Smooth muscle cell (in vitro differentiated cells): ENCODE measurements at regions not wholly inside any gene's neighbourhood (a gene's known extent, or its start where the extent isn't known, plus 50 kb on each side); places are given as distances from the start of the nearest gene placed in this dataset.

Source experiments
- DNase-seq: peaks from one replicate; lab custom pipeline; 2025; ENCODE audit not compliant: unreplicated experiment; lab: John Stamatoyannopoulos, UW
- H2AFZ ChIP-seq: fragments of 200-600 bp; sonication (generic); 2 replicates; pipeline ENCODE4 v1.6.0; 2016; ENCODE audit warnings: antibody characterized with exemption, low read depth, mild to moderate bottlenecking
- H3F3A ChIP-seq: fragments of 200-600 bp; sonication (generic); 2 replicates; pipeline ENCODE4 v1.6.0; 2017; ENCODE audit warnings: antibody characterized with exemption, low read depth
- H3K27ac ChIP-seq: fragments of 200-600 bp; sonication (generic); 2 replicates; pipeline ENCODE4 v1.5.1; 2016; ENCODE audit warnings: low read depth, mild to moderate bottlenecking
- H3K27me3 ChIP-seq: fragments of 200-600 bp; sonication (generic); 2 replicates; pipeline ENCODE4 v1.6.1; 2016; ENCODE audit warnings: low read depth, mild to moderate bottlenecking
- H3K36me3 ChIP-seq: fragments of 200-600 bp; sonication (generic); 2 replicates; pipeline ENCODE4 v1.5.1; 2016; ENCODE audit warnings: low read depth
- H3K4me1 ChIP-seq: fragments of 200-600 bp; sonication (generic); 2 replicates; pipeline ENCODE4 v1.5.1; 2016; ENCODE audit warnings: low read depth
- H3K4me2 ChIP-seq: fragments of 200-600 bp; sonication (generic); 2 replicates; pipeline ENCODE4 v1.6.0; 2016; ENCODE audit warnings: mild to moderate bottlenecking
- H3K4me3 ChIP-seq: fragments of 200-600 bp; sonication (generic); 2 replicates; pipeline ENCODE4 v1.5.1; 2016; ENCODE audit warnings: mild to moderate bottlenecking
- H3K79me2 ChIP-seq: fragments of 200-600 bp; sonication (generic); 2 replicates; pipeline ENCODE4 v1.6.0; 2016; ENCODE audit warnings: low read depth, mild to moderate bottlenecking
- H3K9ac ChIP-seq: fragments of 200-600 bp; sonication (generic); 2 replicates; pipeline ENCODE4 v1.6.0; 2016; ENCODE audit warnings: low read depth
- H3K9me3 ChIP-seq: fragments of 200-600 bp; sonication (generic); replicated peaks from 2 replicates; pipeline ENCODE4 v1.5.1; 2016; ENCODE audit warnings: low read depth
- H4K20me1 ChIP-seq: fragments of 200-600 bp; sonication (generic); 2 replicates; pipeline ENCODE4 v1.6.0; 2016; ENCODE audit warnings: low read depth
- WGBS: methylation state at CpG from one replicate; pipeline ENCODE4 v1.1.7; 2016; ENCODE audit warnings: low lambda C conversion rate; 5-methylcytosine and 5-hydroxymethylcytosine counted together
- TF ChIP-seq, protein P1 (sequence below): fragments of 200-600 bp; sonication (generic); IDR thresholded peaks from 2 replicates; pipeline ENCODE4 v1.5.1; 2017; ENCODE audit warnings: borderline replicate concordance, mild to moderate bottlenecking, antibody characterized with exemption; ENCODE audit not compliant: insufficient read depth, poor library complexity, severe bottlenecking

- H3K27me3 ChIP-seq, result no peaks in the 10 kb centered on the region
- no peak overlapping the region for H3K27ac ChIP-seq
- H3K9ac ChIP-seq, result no peak overlapping the region
- H4K20me1 ChIP-seq, result no peaks in the 10 kb centered on the region
- no peak for DNase-seq
- no peaks in the 10 kb centered on the region for H3F3A ChIP-seq
- H3K4me2 ChIP-seq, result no peak overlapping the region
- H3K79me2 ChIP-seq, result no peaks in the 10 kb centered on the region
- no peaks in the 10 kb centered on the region for H3K36me3 ChIP-seq
- no peaks in the 10 kb centered on the region for H3K4me1 ChIP-seq
- no peak overlapping the region for H2AFZ ChIP-seq
- H3K9me3 ChIP-seq, result no peaks in the 10 kb centered on the region
- H3K4me3 ChIP-seq, result no peak overlapping the region
- TF ChIP-seq, protein P1, sequence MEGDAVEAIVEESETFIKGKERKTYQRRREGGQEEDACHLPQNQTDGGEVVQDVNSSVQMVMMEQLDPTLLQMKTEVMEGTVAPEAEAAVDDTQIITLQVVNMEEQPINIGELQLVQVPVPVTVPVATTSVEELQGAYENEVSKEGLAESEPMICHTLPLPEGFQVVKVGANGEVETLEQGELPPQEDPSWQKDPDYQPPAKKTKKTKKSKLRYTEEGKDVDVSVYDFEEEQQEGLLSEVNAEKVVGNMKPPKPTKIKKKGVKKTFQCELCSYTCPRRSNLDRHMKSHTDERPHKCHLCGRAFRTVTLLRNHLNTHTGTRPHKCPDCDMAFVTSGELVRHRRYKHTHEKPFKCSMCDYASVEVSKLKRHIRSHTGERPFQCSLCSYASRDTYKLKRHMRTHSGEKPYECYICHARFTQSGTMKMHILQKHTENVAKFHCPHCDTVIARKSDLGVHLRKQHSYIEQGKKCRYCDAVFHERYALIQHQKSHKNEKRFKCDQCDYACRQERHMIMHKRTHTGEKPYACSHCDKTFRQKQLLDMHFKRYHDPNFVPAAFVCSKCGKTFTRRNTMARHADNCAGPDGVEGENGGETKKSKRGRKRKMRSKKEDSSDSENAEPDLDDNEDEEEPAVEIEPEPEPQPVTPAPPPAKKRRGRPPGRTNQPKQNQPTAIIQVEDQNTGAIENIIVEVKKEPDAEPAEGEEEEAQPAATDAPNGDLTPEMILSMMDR, result no peak
- WGBS, result 88% methylated on average over 3 of the region's 3 CpGs
These were observed 122.8 kb upstream of the SLIT3 start for GRCh38 chr5:169423580-169424278.

- Histone ChIP-seq H3K9ac (no peak overlapping the region), H3K27me3 (no peaks in the 10 kb centered on the region), H2AFZ (no peak overlapping the region), H3K4me2 (no peak overlapping the region), H3K4me3 (no peak overlapping the region), H3K79me2 (no peaks in the 10 kb centered on the region), H4K20me1 (no peaks in the 10 kb centered on the region), H3F3A (no peaks in the 10 kb centered on the region), H3K4me1 (no peaks in the 10 kb centered on the region), H3K9me3 (no peaks in the 10 kb centered on the region), H3K27ac (no peak overlapping the region), H3K36me3 (no peaks in the 10 kb centered on the region)
- DNase-seq, result no peak
- WGBS, result 92% methylated on average over 3 of the region's 3 CpGs
- TF ChIP-seq, protein P1, result no peak
These were observed 121.1 kb upstream of the SLIT3 start for GRCh38 chr5:169422087-169422486.

DNA sequence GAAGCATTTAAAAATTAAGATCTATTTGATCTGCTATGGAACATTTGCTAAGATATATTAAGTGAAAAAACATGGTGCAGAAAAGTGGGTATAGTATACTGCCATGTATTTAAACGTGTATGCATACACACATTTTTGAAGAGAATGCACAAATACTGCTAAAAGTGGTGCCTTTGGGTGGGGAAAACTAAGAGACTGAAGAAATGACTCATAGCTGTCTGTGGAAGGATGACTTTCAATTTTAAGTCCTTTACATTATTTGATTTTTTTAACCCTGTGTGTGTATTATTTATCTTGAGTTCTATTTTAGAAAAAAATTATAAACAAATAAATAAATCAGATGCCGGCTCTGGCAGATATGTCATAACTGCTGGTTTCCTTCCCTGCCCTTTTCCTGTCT, 120.7 kb upstream of the SLIT3 start:
- H3K4me1 ChIP-seq, result peaks cover under 1% of the 10 kb centered on the region
- WGBS, result 51% methylated on average over 2 of the region's 2 CpGs
- no peak overlapping the region for H3K4me2 ChIP-seq
- no peak overlapping the region for H2AFZ ChIP-seq
- no peaks in the 10 kb centered on the region for H3K36me3 ChIP-seq
- no peak overlapping the region for H3K27ac ChIP-seq
- no peak for DNase-seq
- H4K20me1 ChIP-seq, result no peaks in the 10 kb centered on the region
- TF ChIP-seq, protein P1, result no peak
- no peaks in the 10 kb centered on the region for H3K79me2 ChIP-seq
- H3K27me3 ChIP-seq, result no peaks in the 10 kb centered on the region
- H3K4me3 ChIP-seq, result no peak overlapping the region
- no peaks in the 10 kb centered on the region for H3F3A ChIP-seq
- no peaks in the 10 kb centered on the region for H3K9me3 ChIP-seq
- no peak overlapping the region for H3K9ac ChIP-seq

DNA sequence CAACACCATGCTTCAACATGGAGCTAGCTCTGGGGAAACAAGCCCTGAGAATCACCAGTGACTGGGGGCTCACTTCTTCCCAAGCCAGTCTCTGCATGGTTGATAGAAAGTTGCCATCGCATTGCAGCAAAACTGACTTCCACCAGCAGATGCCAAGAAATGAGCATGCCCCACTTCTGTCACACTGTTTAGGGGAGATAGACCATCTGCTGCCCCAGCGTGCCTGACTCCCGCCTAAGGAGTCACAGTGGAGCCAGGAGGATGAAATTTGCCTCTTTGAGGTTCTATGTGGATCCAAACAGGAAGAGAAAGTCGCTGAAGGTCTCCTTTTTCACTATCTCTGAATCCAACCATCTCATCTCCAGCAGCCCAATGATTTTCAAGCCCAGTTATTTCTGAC, 116.7 kb upstream of the SLIT3 start:
- H3K9me3 ChIP-seq, result no peaks in the 10 kb centered on the region
- peak overlapping the region; percentile 25 for H3K4me2 ChIP-seq
- no peaks in the 10 kb centered on the region for H3K36me3 ChIP-seq
- H3K27ac ChIP-seq, result no peak overlapping the region
- no peaks in the 10 kb centered on the region for H3F3A ChIP-seq
- H3K9ac ChIP-seq, result no peak overlapping the region
- no peak overlapping the region for H2AFZ ChIP-seq
- H3K79me2 ChIP-seq, result no peaks in the 10 kb centered on the region
- H3K4me1 ChIP-seq, result peaks cover 12% of the 10 kb centered on the region
- H3K27me3 ChIP-seq, result no peaks in the 10 kb centered on the region
- no peaks in the 10 kb centered on the region for H4K20me1 ChIP-seq
- TF ChIP-seq, protein P1, result no peak
- DNase-seq, result no peak
- H3K4me3 ChIP-seq, result no peak overlapping the region
- WGBS, result 90% methylated on average over 4 of the region's 4 CpGs
